ENCODE measurements at regions not wholly inside any gene's neighbourhood (a gene's known extent, or its start where the extent isn't known, plus 50 kb on each side); places are given as distances from the start of the nearest gene placed in this dataset.

GRCh38 chr1:194176212-194176611, 989.8 kb upstream of the B3GALT2 start:
- DNase-seq (ENCODE audit: low read depth in 2 of 2): no peak

- no peak for DNase-seq (ENCODE audit: low read depth in 2 of 2)
These were observed 988.8 kb upstream of the B3GALT2 start for GRCh38 chr1:194175251-194175650.

- DNase-seq (ENCODE audit: low read depth in 2 of 2): no peak
These were observed 988.1 kb upstream of the B3GALT2 start for GRCh38 chr1:194174528-194174927.

- no peak for DNase-seq (ENCODE audit: low read depth in 2 of 2)
These were observed 985.2 kb upstream of the B3GALT2 start for GRCh38 chr1:194171596-194171995.

- no peak for DNase-seq (ENCODE audit: low read depth in 2 of 2)
These were observed 981.7 kb upstream of the B3GALT2 start for GRCh38 chr1:194167956-194168640.

- no peak for DNase-seq (ENCODE audit: low read depth in 2 of 2)
These were observed 978.3 kb upstream of the B3GALT2 start for GRCh38 chr1:194164755-194165154.

GRCh38 chr1:194161591-194161990, 975.2 kb upstream of the B3GALT2 start:
- no peak for DNase-seq (ENCODE audit: low read depth in 2 of 2)

- no peak for DNase-seq (ENCODE audit: low read depth in 2 of 2)
These were observed 973.5 kb upstream of the B3GALT2 start for GRCh38 chr1:194159941-194160340.

- DNase-seq (ENCODE audit: low read depth in 2 of 2): no peak
These were observed 969.5 kb upstream of the B3GALT2 start for GRCh38 chr1:194155962-194156361.

- DNase-seq (ENCODE audit: low read depth in 2 of 2): no peak
These were observed 964.6 kb upstream of the B3GALT2 start for GRCh38 chr1:194151056-194151455.

GRCh38 chr1:194150242-194150641, 963.8 kb upstream of the B3GALT2 start:
- DNase-seq (ENCODE audit: low read depth in 2 of 2): no peak

- DNase-seq (ENCODE audit: low read depth in 2 of 2): no peak
These were observed 946.7 kb upstream of the B3GALT2 start for GRCh38 chr1:194133152-194133551.

- no peak for DNase-seq (ENCODE audit: low read depth in 2 of 2)
These were observed 931.7 kb upstream of the B3GALT2 start for GRCh38 chr1:194118086-194118485.

GRCh38 chr1:194117582-194117981, 931.2 kb upstream of the B3GALT2 start:
- DNase-seq (ENCODE audit: low read depth in 2 of 2): no peak

- DNase-seq (ENCODE audit: low read depth in 2 of 2): no peak
These were observed 927.9 kb upstream of the B3GALT2 start for GRCh38 chr1:194114288-194114687.

- no peak for DNase-seq (ENCODE audit: low read depth in 2 of 2)
These were observed 919.0 kb upstream of the B3GALT2 start for GRCh38 chr1:194105381-194105780.

GRCh38 chr1:194104247-194104844, 917.9 kb upstream of the B3GALT2 start:
- DNase-seq (ENCODE audit: low read depth in 2 of 2): no peak

- DNase-seq (ENCODE audit: low read depth in 2 of 2): no peak
These were observed 917.3 kb upstream of the B3GALT2 start for GRCh38 chr1:194103516-194104246.

GRCh38 chr1:194103101-194103500, 916.7 kb upstream of the B3GALT2 start:
- no peak for DNase-seq (ENCODE audit: low read depth in 2 of 2)

GRCh38 chr1:194102607-194103006, 916.2 kb upstream of the B3GALT2 start:
- no peak for DNase-seq (ENCODE audit: low read depth in 2 of 2)

- DNase-seq (ENCODE audit: low read depth in 2 of 2): no peak
These were observed 898.3 kb upstream of the B3GALT2 start for GRCh38 chr1:194084755-194085154.

GRCh38 chr1:194081444-194081843, 895.0 kb upstream of the B3GALT2 start:
- no peak for DNase-seq (ENCODE audit: low read depth in 2 of 2)

- no peak for DNase-seq (ENCODE audit: low read depth in 2 of 2)
These were observed 894.4 kb upstream of the B3GALT2 start for GRCh38 chr1:194080826-194081225.
